Activated CD4-positive, CD25-positive, alpha-beta regulatory T cell treated with anti-CD3 and anti-CD28 coated beads, Interleukin-2, amount 50 U/mL, for 24 hours (primary cell): ENCODE measurements at regions not wholly inside any gene's neighbourhood (a gene's known extent, or its start where the extent isn't known, plus 50 kb on each side); places are given as distances from the start of the nearest gene placed in this dataset.

ENCODE experiments used
- ATAC-seq, 2 donors: fragments of 150-1000 bp; cut with Tn5 transposase; one replicate each; pipeline ENCODE4 v1.10.0; 2021; ENCODE audit warnings: mild to moderate bottlenecking in 1 of 2, moderate library complexity in 1 of 2

- no peak for ATAC-seq
These were observed 101.1 kb downstream of the UBIAD1 start for GRCh38 chr1:11373895-11374747.

- no peak for ATAC-seq
These were observed 101.7 kb downstream of the UBIAD1 start for GRCh38 chr1:11374748-11375110.

- ATAC-seq: no peak
These were observed 101.9 kb upstream of the DISP3 start for GRCh38 chr1:11377001-11377583.

GRCh38 chr1:11377954-11378353 is 101.0 kb upstream of the DISP3 start:
- ATAC-seq: no peak

GRCh38 chr1:11379851-11380250 is 99.1 kb upstream of the DISP3 start:
- no peak for ATAC-seq

- ATAC-seq: no peak
These were observed 98.5 kb upstream of the DISP3 start for GRCh38 chr1:11380500-11380899.

- no peak for ATAC-seq
These were observed 95.3 kb upstream of the DISP3 start for GRCh38 chr1:11383553-11384169.

- ATAC-seq: peak; percentile 65 to 81
These were observed 94.8 kb upstream of the DISP3 start for GRCh38 chr1:11384170-11384554.

- no peak for ATAC-seq
These were observed 91.1 kb upstream of the DISP3 start for GRCh38 chr1:11387829-11388228.

- no peak for ATAC-seq
These were observed 90.3 kb upstream of the DISP3 start for GRCh38 chr1:11388617-11389016.

GRCh38 chr1:11391327-11391726 is 87.6 kb upstream of the DISP3 start:
- ATAC-seq: no peak

- no peak for ATAC-seq
These were observed 87.1 kb upstream of the DISP3 start for GRCh38 chr1:11391886-11392285.

- no peak for ATAC-seq
These were observed 84.2 kb upstream of the DISP3 start for GRCh38 chr1:11394592-11395245.

- ATAC-seq: no peak
These were observed 83.3 kb upstream of the DISP3 start for GRCh38 chr1:11395616-11396015.

- no peak for ATAC-seq
These were observed 81.6 kb upstream of the DISP3 start for GRCh38 chr1:11397151-11397901.

- ATAC-seq: no peak
These were observed 79.7 kb upstream of the DISP3 start for GRCh38 chr1:11399250-11399649.

- ATAC-seq: no peak
These were observed 78.8 kb upstream of the DISP3 start for GRCh38 chr1:11400155-11400554.

GRCh38 chr1:11400567-11400966 is 78.4 kb upstream of the DISP3 start:
- ATAC-seq: no peak

GRCh38 chr1:11406845-11407244 is 72.1 kb upstream of the DISP3 start:
- ATAC-seq: no peak

GRCh38 chr1:11407301-11407994 is 71.5 kb upstream of the DISP3 start:
- ATAC-seq: peak in 1 of 2 donors; percentile 32

GRCh38 chr1:11412141-11412540 is 66.8 kb upstream of the DISP3 start:
- no peak for ATAC-seq

GRCh38 chr1:11413986-11414391 is 65.0 kb upstream of the DISP3 start:
- no peak for ATAC-seq
